ENCODE measurements at regions not wholly inside any gene's neighbourhood (a gene's known extent, or its start where the extent isn't known, plus 50 kb on each side); places are given as distances from the start of the nearest gene placed in this dataset.
"Not testable (repeated sequence)": the region's sequence is repeated elsewhere in the genome, so short reads cannot be mapped to it uniquely, and the experiment has no call there.

DNA sequence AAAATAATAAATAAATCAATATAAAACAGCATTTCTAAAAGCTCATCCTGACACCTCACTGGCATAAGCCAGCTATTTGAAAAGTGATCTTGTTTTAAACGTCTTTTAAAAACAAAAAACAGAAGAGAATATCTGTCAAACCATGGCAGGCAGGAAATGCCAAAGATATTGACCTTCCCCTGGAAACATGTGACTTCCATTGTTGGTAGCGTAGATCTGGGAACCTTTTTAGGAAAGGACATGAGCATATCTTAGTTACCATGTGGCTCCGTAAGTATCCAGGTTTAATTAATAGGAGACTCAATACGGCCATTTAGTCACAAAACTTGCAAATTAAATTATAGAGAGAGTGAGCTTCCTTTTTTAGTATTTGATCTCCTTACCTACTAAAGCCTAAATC is 83.0 kb upstream of the KLHL4 start:
- no peak for DNase-seq (ENCODE audit: low read depth)

GRCh38 chrX:87448613-87449012 is 69.0 kb upstream of the KLHL4 start:
- not testable (repeated sequence) for DNase-seq (ENCODE audit: low read depth); H3K4me3 ChIP-seq (ENCODE audit: control insufficient read depth, low read depth, low read length)

More for the DNA sequence above, 83.0 kb upstream of the KLHL4 start:
- H3K4me3 ChIP-seq (ENCODE audit: control insufficient read depth, low read depth, low read length) = no peak overlapping the region
- TF ChIP-seq CTCF (conservative IDR thresholded peaks at IDR 0.05; ENCODE audit: control insufficient read depth, insufficient read depth, low read depth, low read length) = no peak

GRCh38 chrX:87465757-87466156 is 51.8 kb upstream of the KLHL4 start:
- DNase-seq (ENCODE audit: low read depth); H3K4me3 ChIP-seq (ENCODE audit: control insufficient read depth, low read depth, low read length): not testable (repeated sequence)
